GM18511 (cell line): ENCODE measurements at regions not wholly inside any gene's neighbourhood (a gene's known extent, or its start where the extent isn't known, plus 50 kb on each side); places are given as distances from the start of the nearest gene placed in this dataset.

ENCODE experiments used
- ATAC-seq: cut with Tn5 transposase; IDR thresholded peaks from one replicate; pipeline ENCODE4 v1.9.1; 2021; ENCODE audit warnings: mild to moderate bottlenecking, moderate library complexity; ENCODE audit not compliant: unreplicated experiment

DNA sequence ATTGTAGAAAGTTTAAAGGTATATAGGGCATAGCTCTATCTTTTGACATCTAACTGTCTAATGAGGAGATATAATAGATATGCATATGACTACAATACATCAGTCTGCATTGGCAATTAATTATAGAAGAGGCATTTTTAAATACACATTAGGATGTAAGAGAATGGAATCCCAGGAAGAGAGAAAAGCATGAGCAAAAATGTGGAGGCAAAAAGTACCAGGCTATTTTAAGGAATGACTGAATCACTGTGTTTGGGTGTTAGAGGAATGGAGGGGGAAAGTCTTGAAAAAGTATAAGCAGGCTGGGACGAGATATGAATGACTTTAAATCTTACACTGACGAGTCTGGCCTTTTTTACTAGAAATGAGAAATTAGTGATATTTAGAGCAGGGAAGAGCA lies 138.4 kb upstream of the ZNF462 start:
- no peak for ATAC-seq

DNA sequence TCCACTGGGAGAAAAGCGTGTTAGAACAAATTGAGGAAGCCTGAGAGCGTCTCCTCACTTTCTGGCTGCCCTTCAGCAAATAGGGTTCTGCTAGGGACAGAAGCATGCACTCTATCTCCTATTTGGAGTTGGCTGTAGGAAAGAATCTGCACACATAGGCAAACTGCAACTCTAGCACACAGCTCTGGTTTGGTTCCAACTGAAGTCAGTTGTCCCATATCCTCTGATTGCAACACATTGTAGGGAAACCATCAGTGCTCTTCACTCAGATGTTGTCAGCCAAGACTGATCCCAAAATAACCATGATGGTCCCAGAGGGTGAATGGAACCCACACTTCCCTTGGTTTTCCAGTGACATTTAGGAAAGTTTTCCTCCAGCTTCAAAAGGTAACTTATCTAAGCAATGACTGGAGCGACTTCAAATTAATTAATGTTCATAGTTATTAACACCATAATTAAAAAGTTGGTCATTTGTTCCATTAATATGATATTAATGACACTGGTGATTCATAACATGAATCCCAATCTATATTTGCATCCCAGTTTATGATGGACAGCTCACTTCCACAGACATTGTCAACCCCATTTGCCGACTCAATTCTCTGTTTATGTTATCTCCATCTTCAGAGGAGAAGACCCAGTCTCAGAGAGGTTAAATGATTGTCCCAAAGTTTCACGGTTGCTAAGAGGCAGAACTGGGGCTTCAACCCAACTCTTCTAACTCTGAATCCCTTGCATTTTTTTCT lies 136.7 kb upstream of the ZNF462 start:
- no peak for ATAC-seq

DNA sequence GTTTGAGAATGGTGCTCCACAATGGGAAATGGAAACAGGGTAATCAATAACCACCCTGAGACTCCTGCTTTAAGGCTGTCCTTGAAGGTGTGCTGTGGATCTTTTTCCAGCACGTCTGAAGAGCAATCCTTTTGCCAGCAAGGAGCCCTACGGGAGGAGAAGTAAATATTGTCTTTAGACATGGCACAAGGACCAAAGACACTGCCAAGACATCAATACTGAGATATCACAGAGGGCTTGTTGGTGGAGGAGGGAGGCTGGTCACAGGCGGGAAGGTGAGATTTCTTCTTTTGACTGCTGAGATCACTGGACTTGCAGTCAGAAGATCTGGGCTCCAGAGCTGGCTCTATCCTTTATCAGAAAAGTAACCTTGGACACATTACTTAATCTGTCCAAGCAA lies 135.0 kb upstream of the ZNF462 start:
- ATAC-seq = no peak

DNA sequence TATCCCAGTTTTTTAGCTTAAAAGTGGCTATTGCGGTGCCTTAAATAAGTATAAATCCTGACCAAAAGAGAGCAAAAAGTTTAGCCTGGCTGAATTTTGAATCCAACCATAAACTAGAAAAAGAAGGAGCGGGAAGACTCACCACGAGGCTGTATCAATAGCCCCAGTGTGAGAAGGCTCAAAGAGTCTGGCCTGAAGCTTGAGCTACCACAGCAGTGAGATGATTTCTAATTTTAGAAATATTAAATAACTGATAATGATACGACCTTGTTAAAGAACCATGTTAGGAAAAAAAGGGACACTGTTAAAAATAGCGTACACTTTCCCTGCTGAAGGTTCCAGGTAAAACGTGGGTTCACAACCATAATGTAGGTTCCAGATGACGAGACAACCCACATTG lies 134.1 kb upstream of the ZNF462 start:
- no peak for ATAC-seq

DNA sequence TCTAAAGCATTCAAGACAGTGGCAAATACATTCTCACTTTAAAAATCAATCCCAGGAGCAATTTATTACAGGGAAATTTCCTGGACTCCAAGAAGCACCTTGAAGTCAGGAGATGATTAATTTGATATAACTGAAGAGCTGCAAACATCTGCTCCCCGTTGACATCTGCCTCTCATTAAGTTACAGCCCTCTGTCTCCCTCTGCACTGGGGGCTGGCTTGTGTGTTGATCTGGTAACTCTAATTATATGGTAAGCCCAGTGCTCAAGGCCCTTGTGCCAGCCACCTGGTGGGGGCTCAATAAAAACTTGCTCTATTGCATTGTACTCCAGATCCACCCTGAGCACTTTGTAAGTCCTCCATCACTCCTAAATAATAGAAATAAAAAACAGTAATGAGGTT lies 131.1 kb upstream of the ZNF462 start:
- ATAC-seq = no peak

DNA sequence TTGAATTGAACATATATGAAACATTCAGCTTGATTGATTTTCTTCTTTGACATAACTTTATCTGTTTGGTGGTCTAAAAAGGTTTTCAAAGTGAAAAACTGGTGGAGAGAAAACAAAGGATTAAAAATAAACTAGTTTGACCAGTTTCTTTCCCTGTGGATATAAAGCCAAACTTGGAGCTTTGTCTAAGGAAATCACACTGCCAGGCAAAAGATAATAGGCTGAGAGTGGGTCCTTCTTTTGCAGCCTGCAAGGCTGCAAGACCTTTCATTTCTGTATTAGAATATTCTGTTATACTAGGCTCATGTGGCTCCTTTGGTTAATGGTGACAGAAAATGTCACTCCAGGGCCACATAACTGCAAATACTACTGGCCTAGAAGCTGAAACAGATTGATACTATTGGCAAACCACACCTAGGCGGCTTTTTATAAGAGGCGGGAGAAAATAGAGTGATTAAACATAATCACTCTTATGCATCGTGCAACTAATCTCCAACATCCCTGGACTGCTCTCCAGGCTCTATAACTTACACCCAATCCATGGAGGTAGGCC lies 129.1 kb upstream of the ZNF462 start:
- ATAC-seq = no peak

DNA sequence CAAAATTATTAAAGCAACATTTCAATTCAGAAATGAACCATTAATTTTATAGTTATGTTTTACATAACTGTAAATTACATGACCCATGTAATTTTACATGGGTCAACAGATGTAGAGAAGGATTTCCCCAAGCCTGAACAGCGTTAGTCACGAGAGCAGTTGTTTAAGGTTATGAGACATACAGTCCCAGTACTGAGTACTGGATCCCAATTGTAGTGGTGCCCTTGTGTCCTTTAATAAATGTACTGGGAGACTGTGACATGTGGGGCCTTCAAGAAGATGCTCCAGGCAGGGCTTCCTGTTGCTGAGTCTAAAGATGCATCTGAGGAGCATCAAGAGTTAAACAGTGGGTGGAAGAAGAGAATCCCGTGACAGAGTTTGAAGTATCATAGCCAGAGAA lies 125.5 kb upstream of the ZNF462 start:
- ATAC-seq = no peak

DNA sequence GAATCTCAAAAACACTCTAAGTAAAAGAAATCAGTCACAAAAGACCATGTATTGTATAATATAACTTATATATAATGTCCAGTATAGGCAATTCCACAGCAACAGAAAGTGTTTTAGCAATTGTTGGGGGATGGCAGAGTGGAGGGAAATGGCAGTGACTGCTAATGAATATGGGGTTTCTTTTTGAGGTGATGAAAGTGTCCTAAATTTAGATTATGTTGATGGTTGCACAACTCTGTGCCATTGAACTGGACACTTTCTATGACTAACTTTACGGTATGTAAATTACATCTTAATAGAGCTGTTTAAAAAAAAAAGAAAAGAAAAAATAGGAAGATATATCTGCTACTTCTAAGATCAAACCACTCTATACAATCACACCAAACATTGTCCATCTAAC lies 124.9 kb upstream of the ZNF462 start:
- no peak for ATAC-seq

DNA sequence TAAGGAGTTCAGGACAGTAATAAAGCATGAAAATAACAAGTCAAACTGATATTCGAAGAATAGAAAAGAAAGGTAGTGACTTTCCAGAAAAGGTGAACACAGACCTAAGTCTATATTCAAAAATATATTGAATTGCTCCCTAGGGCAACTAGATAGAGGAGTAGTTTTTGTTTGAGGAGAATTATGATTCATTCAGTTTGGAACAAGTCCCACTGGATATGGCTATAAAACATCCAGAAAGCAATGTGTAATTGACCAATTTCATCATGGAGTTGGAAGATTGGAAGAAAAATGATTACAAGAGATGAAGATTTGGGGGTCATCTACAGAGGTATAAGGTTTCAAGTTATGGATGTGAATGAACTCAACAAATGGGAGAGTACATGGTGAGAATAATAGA lies 117.5 kb upstream of the ZNF462 start:
- no peak for ATAC-seq

DNA sequence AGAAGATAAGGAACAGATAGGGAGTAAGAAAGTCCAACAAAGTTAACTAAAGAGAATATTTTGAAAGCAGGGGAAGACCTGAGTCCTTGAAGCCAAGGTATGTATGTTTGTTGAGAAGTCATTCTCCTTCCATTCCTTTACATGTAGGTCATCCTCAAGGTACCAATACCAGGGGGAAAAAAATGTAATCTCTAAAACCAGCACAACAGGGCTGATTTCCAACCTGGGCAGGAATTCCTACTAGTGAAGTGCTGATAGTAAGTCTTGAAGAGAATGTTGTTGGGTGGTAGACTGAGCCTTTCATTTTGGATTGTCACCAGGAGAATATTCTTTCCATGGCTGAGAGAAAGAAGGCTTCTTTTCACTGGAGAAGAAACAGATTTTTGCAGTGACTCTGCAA lies 117.1 kb upstream of the ZNF462 start:
- no peak for ATAC-seq

DNA sequence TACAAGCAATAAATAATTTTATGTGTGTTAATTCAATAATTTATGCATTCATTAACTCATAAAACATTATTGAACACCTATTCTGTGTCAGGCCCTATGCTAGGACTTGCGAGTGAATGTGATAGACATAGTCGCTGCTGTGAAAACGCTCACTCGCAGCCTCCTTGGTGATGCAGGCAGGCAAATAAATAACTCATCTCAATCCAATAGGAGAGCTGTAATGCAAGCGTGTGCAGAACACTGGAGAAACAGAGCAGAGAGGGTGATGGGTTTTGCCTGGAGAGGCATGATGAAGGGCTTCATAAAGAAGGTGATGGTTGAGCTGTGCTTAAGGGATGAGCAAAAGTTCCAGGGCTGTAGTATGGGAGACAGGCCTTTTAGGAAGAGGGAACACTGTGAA lies 111.3 kb upstream of the ZNF462 start:
- ATAC-seq = no peak

DNA sequence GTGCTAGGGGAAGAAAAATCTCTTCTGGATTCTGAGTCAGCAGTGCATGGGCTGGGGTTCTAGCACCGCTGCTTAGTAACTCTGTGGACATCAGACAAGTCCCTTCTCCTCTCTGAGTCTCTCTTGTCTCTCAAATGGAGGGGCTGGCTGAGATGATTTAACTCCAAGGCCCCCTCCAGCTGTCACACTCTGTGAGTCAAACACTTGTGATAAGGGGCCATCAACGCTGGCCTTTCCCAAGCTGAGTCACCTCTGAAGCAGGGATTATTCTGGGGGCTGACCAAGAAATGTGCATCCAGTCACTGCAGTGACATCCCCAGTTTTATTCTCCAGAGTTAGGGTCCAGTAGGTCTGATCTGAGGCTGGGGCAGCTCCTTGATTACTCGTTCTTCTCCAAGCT lies 110.4 kb upstream of the ZNF462 start:
- ATAC-seq = peak; percentile 2

DNA sequence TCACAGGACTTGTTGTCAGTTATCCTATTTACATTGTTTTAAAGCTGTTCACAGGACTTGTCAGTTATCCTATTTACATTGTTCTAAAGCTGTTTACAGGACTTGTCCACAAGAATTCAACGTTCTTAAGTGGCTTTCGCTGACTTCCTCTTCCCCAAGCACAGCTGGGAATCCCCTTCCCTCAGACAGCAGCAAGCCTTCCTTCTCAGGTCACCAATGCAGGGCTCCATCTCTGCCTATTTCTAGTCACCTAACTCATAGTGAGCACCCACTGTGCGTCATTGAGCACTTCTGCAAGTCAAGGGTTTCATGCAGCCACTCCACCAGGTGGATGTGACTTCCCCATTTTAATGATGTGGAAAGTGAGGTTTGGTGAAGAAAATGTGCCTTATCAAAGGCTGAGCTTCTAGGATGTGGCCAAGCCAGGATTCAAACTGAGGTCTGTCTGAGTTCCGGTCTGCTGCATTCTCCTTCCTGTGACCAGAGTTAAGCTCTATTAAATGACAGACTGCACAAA lies 109.8 kb upstream of the ZNF462 start:
- peak; percentile 91 for ATAC-seq

DNA sequence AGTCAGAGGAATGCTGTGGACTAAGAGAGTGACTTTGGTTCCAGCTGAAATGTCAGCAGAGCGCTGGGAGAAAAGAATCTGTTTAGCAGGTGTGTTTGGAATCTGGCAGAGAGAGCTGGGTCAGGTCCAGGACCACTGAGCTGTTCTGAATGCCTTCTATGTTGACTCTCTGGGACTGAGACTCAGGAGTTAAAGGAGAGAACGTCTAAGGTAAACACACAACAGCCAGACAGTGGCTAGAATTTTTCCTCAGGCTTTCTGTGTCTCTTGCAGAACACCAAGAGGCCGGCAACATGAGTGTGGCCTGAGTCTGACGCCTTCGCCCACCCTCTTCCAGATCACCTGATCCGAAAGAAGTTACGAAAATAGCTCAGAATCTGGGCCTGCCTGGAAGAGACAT lies 107.2 kb upstream of the ZNF462 start:
- ATAC-seq = no peak

DNA sequence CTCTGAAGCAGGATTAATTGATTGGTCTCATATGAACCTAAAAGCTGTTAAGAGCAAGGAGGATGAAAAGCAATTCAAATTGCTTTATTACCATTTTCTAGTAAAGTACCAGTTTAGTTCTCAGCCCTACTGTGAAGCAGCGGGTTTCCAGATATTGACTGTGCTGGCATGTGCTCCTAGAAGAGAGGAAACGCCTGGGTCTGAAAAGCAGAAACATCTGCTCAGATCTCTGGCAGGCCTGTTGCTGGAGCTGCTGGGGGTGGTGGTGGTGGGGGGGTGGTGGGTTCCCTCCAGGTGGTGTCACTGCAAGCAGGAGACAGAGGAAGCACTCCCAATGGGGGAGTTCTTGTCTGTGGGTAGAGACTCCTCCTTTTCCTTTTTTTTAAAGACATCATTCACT lies 105.5 kb upstream of the ZNF462 start:
- ATAC-seq = no peak

DNA sequence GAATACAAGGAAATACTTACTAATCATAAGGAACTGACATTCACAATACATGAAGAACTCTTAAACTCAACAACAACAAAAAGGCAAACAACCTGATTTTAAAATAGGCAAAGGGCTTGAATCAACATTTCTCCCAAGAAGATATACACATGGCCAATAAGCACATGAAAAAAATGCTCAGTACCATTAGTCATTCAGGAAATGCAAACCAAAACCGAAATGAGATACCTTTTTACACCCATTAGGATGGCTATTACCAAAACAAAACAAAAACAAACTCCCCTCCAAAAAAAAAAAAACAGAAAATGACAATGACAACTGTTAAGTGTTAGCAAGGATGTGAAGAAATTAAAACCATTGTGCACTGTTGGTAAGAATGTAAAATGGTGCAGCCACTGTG lies 104.1 kb upstream of the ZNF462 start:
- ATAC-seq = peak; percentile 85

DNA sequence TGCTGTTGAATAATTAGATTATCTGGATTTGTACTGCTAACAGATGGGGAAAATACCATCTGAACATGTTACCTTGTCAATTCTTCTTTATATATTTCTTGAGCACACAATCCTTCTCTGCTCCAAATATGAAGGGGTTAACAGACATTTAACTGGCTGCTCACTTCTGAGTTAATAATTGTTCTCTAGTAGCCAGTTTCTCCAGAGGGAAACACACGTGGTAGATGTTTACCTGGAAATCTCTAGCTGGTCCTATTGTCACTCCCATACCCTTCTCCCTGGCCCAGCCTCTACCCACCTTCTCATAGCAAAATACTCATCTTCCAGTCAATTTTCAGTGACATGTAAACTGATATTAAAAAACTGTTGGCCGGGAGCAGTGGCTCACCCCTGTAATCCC lies 101.5 kb upstream of the ZNF462 start:
- no peak for ATAC-seq

DNA sequence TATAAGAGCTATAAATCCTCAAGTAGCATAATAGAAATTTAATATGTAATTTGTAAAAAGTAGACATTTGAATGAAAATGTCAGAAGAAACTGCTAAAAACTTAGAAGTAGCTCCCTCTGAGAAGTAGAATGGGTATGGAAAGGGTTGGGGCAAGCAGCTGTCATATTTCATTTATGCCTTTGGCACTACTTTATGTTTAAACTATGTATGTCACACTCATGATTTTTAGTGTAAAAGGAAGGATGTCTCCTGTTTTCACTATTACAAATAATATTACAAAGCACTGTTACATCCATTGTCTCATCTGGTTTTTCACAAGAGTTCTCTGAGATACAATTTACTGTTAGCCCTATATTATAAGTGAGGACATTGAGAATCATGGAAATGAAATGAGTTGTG lies 96.3 kb upstream of the ZNF462 start:
- ATAC-seq = no peak

DNA sequence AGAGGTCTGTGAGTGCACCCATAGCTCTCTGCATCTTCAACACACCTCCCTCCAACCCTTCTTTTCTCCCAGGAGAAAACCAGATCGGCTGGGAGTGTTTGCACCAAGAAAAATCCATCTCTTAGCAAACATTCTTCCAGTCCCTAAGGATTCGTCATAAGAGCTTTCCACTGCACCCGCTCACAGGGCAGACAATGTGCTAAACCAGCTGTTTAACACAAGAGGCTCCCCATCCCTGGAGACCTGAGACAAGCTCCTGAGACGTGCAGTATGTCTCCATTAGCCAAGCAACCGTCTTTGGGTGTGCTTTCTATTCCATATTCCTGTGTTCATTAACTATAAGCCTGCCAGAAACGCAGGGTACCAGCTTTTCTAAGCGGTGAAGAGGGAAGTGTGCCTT lies 93.6 kb upstream of the ZNF462 start:
- no peak for ATAC-seq

DNA sequence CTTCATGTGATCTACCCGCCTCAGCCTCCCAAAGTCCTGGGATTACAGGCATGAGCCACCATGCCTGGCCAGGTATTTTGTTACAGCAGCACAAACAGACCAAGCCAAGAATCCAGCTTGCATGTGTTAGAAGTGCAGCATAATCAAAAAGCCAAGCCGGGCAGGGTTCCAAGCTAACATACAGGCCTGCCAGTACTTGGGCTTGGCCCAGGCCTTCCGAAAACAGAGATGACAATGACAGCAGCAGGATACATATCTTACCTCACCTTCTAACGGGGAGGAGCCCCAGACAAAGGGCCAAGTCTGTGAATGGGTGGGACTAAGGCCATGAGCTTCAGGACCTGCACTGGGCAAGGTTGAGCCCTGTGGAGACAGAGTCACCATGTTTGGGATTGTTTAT lies 91.4 kb upstream of the ZNF462 start:
- no peak for ATAC-seq

DNA sequence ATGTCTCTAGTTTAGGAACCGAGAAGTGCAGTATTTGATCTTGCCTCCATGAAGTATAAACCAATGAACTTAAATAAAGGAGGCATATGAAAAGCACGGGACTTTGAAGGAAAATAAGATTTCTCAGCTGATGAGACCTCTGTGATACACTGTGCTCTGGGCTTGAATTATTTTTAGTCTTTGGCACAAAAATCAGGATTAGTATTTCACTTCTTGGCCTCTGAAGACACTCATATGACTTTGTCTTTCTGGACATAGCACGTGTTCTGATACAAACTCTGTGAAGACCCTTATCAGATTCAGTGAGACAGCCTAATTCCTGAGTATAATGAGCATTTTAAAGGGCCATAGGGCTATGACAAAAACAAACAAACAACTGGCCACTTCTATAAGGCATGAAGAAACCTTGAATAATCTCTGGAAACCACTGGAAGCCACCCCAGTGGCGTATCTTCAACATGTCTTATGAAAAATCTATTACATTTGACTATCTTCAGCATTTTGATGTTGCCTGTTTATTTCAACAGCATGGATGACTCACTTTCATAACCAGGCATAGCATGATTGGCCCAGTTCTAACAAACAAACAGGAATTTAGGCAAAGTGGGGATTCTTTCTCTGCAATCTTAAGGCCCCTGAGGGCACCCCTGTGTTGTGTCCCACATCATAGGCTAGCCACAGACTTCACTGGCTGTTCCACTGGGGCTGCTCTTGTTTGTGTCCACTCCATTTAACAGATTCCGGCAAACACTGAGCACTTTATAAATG lies 90.3 kb upstream of the ZNF462 start:
- ATAC-seq = no peak

DNA sequence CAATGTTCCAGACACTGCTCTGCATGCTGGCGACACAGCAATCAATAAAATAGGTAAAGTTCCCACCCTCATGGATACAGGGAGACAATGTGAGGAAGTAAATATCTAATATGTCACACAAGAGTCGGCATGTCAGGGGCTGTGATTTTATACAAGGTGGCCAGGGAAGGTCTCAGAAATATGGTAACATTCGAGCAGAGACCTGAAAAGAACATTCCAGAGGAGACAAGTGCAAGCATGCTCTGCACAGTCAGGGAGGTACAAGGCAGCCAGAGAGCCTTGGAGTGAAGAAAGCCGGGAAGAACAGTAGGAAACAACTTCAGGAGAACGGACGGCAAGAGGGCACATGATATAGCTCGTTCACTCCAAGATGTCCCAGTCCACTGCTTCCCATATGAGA lies 89.2 kb upstream of the ZNF462 start:
- ATAC-seq = no peak
